HEK293T (cell line): ENCODE measurements at regions not wholly inside any gene's neighbourhood (a gene's known extent, or its start where the extent isn't known, plus 50 kb on each side); places are given as distances from the start of the nearest gene placed in this dataset.

ENCODE experiments used
- ARNT ChIP-seq: fragments of 450-650 bp; IDR thresholded peaks from 2 replicates; pipeline ENCODE4 v1.6.1; 2017; ENCODE audit warnings: mild to moderate bottlenecking
- ELF4 ChIP-seq: fragments of 450-650 bp; IDR thresholded peaks from 2 replicates; pipeline ENCODE4 v1.6.1; 2017; ENCODE audit warnings: antibody characterized with exemption
- FOXK2 ChIP-seq: fragments of 450-650 bp; IDR thresholded peaks from 2 replicates; pipeline ENCODE4 v1.6.1; 2016; ENCODE audit warnings: mild to moderate bottlenecking
- FOXM1 ChIP-seq: fragments of 450-650 bp; IDR thresholded peaks from 2 replicates; pipeline ENCODE4 v1.6.1; 2017; ENCODE audit warnings: mild to moderate bottlenecking, borderline replicate concordance
- HDGF ChIP-seq: fragments of 450-650 bp; IDR thresholded peaks from 2 replicates; pipeline ENCODE4 v1.6.1; 2017; ENCODE audit warnings: antibody characterized with exemption, borderline replicate concordance
- L3MBTL2 ChIP-seq: fragments of 450-650 bp; conservative IDR thresholded peaks from 2 replicates; pipeline ENCODE4 v1.6.1; 2016; ENCODE audit warnings: mild to moderate bottlenecking
- NFRKB ChIP-seq: fragments of 450-650 bp; IDR thresholded peaks from 2 replicates; pipeline ENCODE4 v1.6.1; 2016; ENCODE audit warnings: mild to moderate bottlenecking, moderate library complexity
- SP1 ChIP-seq: fragments of 450-650 bp; IDR thresholded peaks from 2 replicates; pipeline ENCODE4 v1.6.1; 2017
- TARDBP ChIP-seq: fragments of 450-650 bp; IDR thresholded peaks from 2 replicates; pipeline ENCODE4 v1.6.1; 2016

DNA sequence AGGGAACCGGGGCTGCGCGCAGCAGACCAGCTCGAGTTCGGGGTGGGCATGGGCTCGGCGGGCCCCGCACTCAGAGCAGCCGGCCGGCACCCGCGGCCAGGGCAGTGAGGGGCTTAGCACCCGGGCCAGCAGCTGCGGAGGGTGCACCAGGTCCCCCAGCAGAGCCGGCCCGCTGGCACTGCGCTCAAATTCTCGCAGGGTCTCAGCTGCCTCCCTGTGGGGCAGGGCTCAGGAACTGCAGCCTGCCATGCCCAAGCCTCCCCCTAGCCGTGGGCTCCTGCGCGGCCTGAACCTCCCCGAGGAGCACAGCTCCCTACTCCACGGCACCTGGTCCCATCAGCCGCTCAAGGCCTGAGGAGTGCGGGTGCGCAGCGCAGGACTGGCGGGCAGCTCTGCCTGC, 172.9 kb upstream of the SLC30A5 start:
- TF ChIP-seq ELF4 (no peak), L3MBTL2 (no peak), NFRKB (no peak), FOXM1 (no peak), HDGF (no peak), FOXK2 (no peak), SP1 (no peak), TARDBP (no peak), ARNT (no peak)
